K562 (cell line): ENCODE measurements at regions not wholly inside any gene's neighbourhood (a gene's known extent, or its start where the extent isn't known, plus 50 kb on each side); places are given as distances from the start of the nearest gene placed in this dataset.

ENCODE experiments used
- ATF6 ChIP-seq: sonication (generic); formaldehyde crosslinking; IDR thresholded peaks from 2 replicates; pipeline ENCODE4 v1.4.0; 2020; ENCODE audit warnings: mild to moderate bottlenecking, missing genetic modification reagents
- CHD1 ChIP-seq: fragments of 200-600 bp; sonication (generic); IDR thresholded peaks from one replicate; pipeline ENCODE4 v1.6.1; 2012; ENCODE audit warnings: mild to moderate bottlenecking, moderate library complexity, low read length, inconsistent platforms
- E2F6 ChIP-seq, 2 experiments: IDR thresholded peaks; 2 replicates each; pipeline ENCODE4 v1.6.1; 2011; ENCODE audit warnings: borderline replicate concordance in 1 of 2, control low read depth in 1 of 2, low read depth in 1 of 2, low read length in 1 of 2, mild to moderate bottlenecking in 1 of 2, mixed read lengths in 1 of 2, moderate library complexity in 1 of 2; ENCODE audit not compliant: insufficient read depth in 1 of 2, insufficient read length in 1 of 2, poor library complexity in 1 of 2, severe bottlenecking in 1 of 2; ENCODE audit errors: extremely low read depth in 1 of 2
- HBP1 ChIP-seq: fragments of 450-650 bp; formaldehyde crosslinking; IDR thresholded peaks from 2 replicates; pipeline ENCODE4 v1.4.0; 2022; ENCODE audit warnings: missing genetic modification characterization
- HIVEP1 ChIP-seq: fragments of 250-450 bp; sonication (Bioruptor Pico); IDR thresholded peaks from 2 replicates; pipeline ENCODE4 v1.4.0; 2020; ENCODE audit warnings: mild to moderate bottlenecking
- L3MBTL2 ChIP-seq: fragments of 450-650 bp; IDR thresholded peaks from 2 replicates; pipeline ENCODE4 v1.6.1; 2016; ENCODE audit warnings: mild to moderate bottlenecking, moderate library complexity
- MLLT1 ChIP-seq, 2 experiments: fragments of 450-650 bp; IDR thresholded peaks; 2 replicates each; pipeline ENCODE4 v1.6.1; 2016
- PYGO2 ChIP-seq: fragments of 450-650 bp; IDR thresholded peaks from 2 replicates; pipeline ENCODE4 v1.6.1; 2016; ENCODE audit warnings: mild to moderate bottlenecking, missing genetic modification characterization, moderate library complexity, missing compliant biosample characterization
- SMARCC2 ChIP-seq: fragments of 450-650 bp; IDR thresholded peaks from 2 replicates; pipeline ENCODE4 v1.6.1; 2017; ENCODE audit warnings: antibody characterized with exemption, moderate library complexity, mild to moderate bottlenecking, low read depth
- SP1 ChIP-seq: sonication (generic); formaldehyde crosslinking; IDR thresholded peaks from 2 replicates; pipeline ENCODE4 v1.8.1; 2022; ENCODE audit warnings: mild to moderate bottlenecking, missing genetic modification reagents

- no peak for TF ChIP-seq SMARCC2
- no peak for TF ChIP-seq HIVEP1 (CRISPR knock-in tag)
- TF ChIP-seq SP1 (CRISPR knock-in tag), result no peak
- no peak for TF ChIP-seq CHD1
- no peak for TF ChIP-seq E2F6 (IDR thresholded peaks at IDR 0.05; ENCODE audit: borderline replicate concordance in 1 of 2, extremely low read depth in 1 of 2, insufficient read depth in 1 of 2, insufficient read length in 1 of 2, low read depth in 1 of 2, low read length in 1 of 2, poor library complexity in 1 of 2, severe bottlenecking in 1 of 2)
- TF ChIP-seq L3MBTL2, result no peak
- TF ChIP-seq HBP1 (CRISPR knock-in tag), result no peak
- no peak for TF ChIP-seq MLLT1 (IDR thresholded peaks at IDR 0.05)
- no peak for TF ChIP-seq PYGO2
- no peak for TF ChIP-seq ATF6
Measured at GRCh38 chr10:78726171-78726570, 342.6 kb upstream of the ZMIZ1 start (continued).
